ENCODE measurements at regions not wholly inside any gene's neighbourhood (a gene's known extent, or its start where the extent isn't known, plus 50 kb on each side); places are given as distances from the start of the nearest gene placed in this dataset.

GRCh38 chr11:129319201-129319600 is 56.4 kb upstream of the BARX2 start:
- BruUV-seq (replicated peaks) = no TSS peak
- CTCF ChIA-PET = interaction anchor here (0.6 kb wide), 1 partner anchor 102 kb away, joined by 13 read pairs; no protein-coding TSS in a partner anchor
- no peak for ATAC-seq
- no peaks in the 10 kb centered on the region for H3F3A ChIP-seq (ENCODE audit: low read length, unreplicated experiment)
- H3K27ac ChIP-seq (ENCODE audit: low read length) = no peak overlapping the region
- H2AFZ ChIP-seq (ENCODE audit: low read length) = no peak overlapping the region
- no peaks in the 10 kb centered on the region for H3K9me3 ChIP-seq (ENCODE audit: low read length)
- H3K4me1 ChIP-seq (ENCODE audit: insufficient read depth, low read length) = peaks cover 39% of the 10 kb centered on the region
- no peaks in the 10 kb centered on the region for H3K9me2 ChIP-seq (replicated peaks; ENCODE audit: low read length)
- POLR2A ChIA-PET (ENCODE audit: unreplicated experiment) = no interaction called here
- DNase-seq = no peak
- H3K4me2 ChIP-seq (ENCODE audit: low read length) = no peak overlapping the region
- no peaks in the 10 kb centered on the region for H3K79me2 ChIP-seq (ENCODE audit: low read length)
- intact Hi-C loops (cut with micrococcal nuclease) = no loop called here
- no peaks in the 10 kb centered on the region for H3K36me3 ChIP-seq (ENCODE audit: low read depth, low read length)
- no peak for TF ChIP-seq CTCF (conservative IDR thresholded peaks at IDR 0.05; ENCODE audit: low read depth, low read length)
- TF ChIP-seq EZH2phosphoT487 (IDR thresholded peaks at IDR 0.05; ENCODE audit: borderline replicate concordance, low read length) = no peak
- no peak for TF ChIP-seq EZH2 (IDR thresholded peaks at IDR 0.05; ENCODE audit: low read length, unreplicated experiment)
- no peak overlapping the region for H3K4me3 ChIP-seq (ENCODE audit: low read length)
- no peaks in the 10 kb centered on the region for H4K20me1 ChIP-seq (ENCODE audit: low read length)
- no peak overlapping the region for H3K9ac ChIP-seq (ENCODE audit: low read length)
- no peaks in the 10 kb centered on the region for H3K27me3 ChIP-seq (ENCODE audit: low read length)

GRCh38 chr11:129317571-129317970 is 58.1 kb upstream of the BARX2 start:
- POLR2A ChIA-PET (ENCODE audit: unreplicated experiment) = interaction anchor here (0.5 to 0.7 kb wide), 2 partner anchors 172 to 199 kb away, joined by 3 to 5 read pairs; no protein-coding TSS in a partner anchor
- Histone ChIP-seq H3K9ac (ENCODE audit: low read length) (no peak overlapping the region), H3K4me3 (ENCODE audit: low read length) (no peak overlapping the region), H3K27ac (ENCODE audit: low read length) (peak overlapping the region; percentile 59), H3K4me1 (ENCODE audit: insufficient read depth, low read length) (peaks cover 34% of the 10 kb centered on the region), H3F3A (ENCODE audit: low read length, unreplicated experiment) (no peaks in the 10 kb centered on the region), H3K9me3 (ENCODE audit: low read length) (no peaks in the 10 kb centered on the region), H3K9me2 (replicated peaks; ENCODE audit: low read length) (no peaks in the 10 kb centered on the region), H3K79me2 (ENCODE audit: low read length) (no peaks in the 10 kb centered on the region), H4K20me1 (ENCODE audit: low read length) (no peaks in the 10 kb centered on the region), H2AFZ (ENCODE audit: low read length) (peak overlapping the region; percentile 54), H3K4me2 (ENCODE audit: low read length) (peak overlapping the region; percentile 16), H3K27me3 (ENCODE audit: low read length) (no peaks in the 10 kb centered on the region), H3K36me3 (ENCODE audit: low read depth, low read length) (no peaks in the 10 kb centered on the region)
- TF ChIP-seq CTCF (conservative IDR thresholded peaks at IDR 0.05; ENCODE audit: low read depth, low read length) = no peak
- TF ChIP-seq EZH2phosphoT487 (IDR thresholded peaks at IDR 0.05; ENCODE audit: borderline replicate concordance, low read length) = no peak
- no peak for TF ChIP-seq EZH2 (IDR thresholded peaks at IDR 0.05; ENCODE audit: low read length, unreplicated experiment)
- DNase-seq (peak; percentile 84), ATAC-seq (peak; percentile 65)
- intact Hi-C loops (cut with micrococcal nuclease) = no loop called here
- CTCF ChIA-PET = interaction anchor here (0.6 kb wide), 1 partner anchor 126 kb away, joined by 3 read pairs; no protein-coding TSS in a partner anchor
- BruUV-seq (replicated peaks) = no TSS peak

DNA sequence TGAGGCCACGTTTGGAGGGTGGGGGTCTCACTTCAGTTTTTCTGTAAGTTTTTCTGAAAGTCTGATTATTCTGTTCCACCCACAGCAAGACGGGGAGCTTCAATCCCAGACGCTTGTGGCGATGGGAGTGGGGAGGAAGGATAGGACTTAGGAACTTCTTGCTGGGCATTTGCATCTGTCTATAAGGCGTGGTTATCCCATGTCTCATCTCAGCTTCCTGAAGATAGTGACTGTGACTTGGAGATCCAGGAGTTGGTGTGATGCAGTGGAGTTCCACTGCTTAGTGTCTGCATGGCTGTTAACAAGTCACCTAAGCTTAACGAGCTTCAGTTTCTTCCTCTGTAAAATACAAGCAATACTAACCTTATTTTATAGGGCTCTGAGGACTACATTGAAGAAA is 58.9 kb upstream of the BARX2 start:
- Histone ChIP-seq H3F3A (ENCODE audit: low read length, unreplicated experiment) (no peaks in the 10 kb centered on the region), H3K4me1 (ENCODE audit: insufficient read depth, low read length) (peaks cover 34% of the 10 kb centered on the region), H3K79me2 (ENCODE audit: low read length) (no peaks in the 10 kb centered on the region), H3K9me2 (replicated peaks; ENCODE audit: low read length) (no peaks in the 10 kb centered on the region), H3K9me3 (ENCODE audit: low read length) (no peaks in the 10 kb centered on the region), H2AFZ (ENCODE audit: low read length) (no peak overlapping the region), H3K27me3 (ENCODE audit: low read length) (no peaks in the 10 kb centered on the region), H3K4me3 (ENCODE audit: low read length) (no peak overlapping the region), H3K9ac (ENCODE audit: low read length) (no peak overlapping the region), H4K20me1 (ENCODE audit: low read length) (no peaks in the 10 kb centered on the region), H3K4me2 (ENCODE audit: low read length) (peak overlapping the region; percentile 70), H3K27ac (ENCODE audit: low read length) (peak overlapping the region; percentile 64), H3K36me3 (ENCODE audit: low read depth, low read length) (no peaks in the 10 kb centered on the region)
- no TSS peak for BruUV-seq (replicated peaks)
- intact Hi-C loops (cut with micrococcal nuclease) = no loop called here
- ATAC-seq (no peak), DNase-seq (no peak)
- ChIA-PET CTCF (no interaction called here), POLR2A (ENCODE audit: unreplicated experiment) (no interaction called here)
- TF ChIP-seq CTCF (conservative IDR thresholded peaks at IDR 0.05; ENCODE audit: low read depth, low read length) = no peak
- TF ChIP-seq EZH2 (IDR thresholded peaks at IDR 0.05; ENCODE audit: low read length, unreplicated experiment) = no peak
- TF ChIP-seq EZH2phosphoT487 (IDR thresholded peaks at IDR 0.05; ENCODE audit: borderline replicate concordance, low read length) = no peak

Measured in PC-3 (cell line).